ENCODE measurements at regions not wholly inside any gene's neighbourhood (a gene's known extent, or its start where the extent isn't known, plus 50 kb on each side); places are given as distances from the start of the nearest gene placed in this dataset.

- Histone ChIP-seq H3K27ac (ENCODE audit: insufficient read length, low read depth, low read length) (no peak overlapping the region), H4K91ac (ENCODE audit: insufficient read length, low read depth, low read length) (no peak overlapping the region), H3K27me3 (ENCODE audit: insufficient read depth, low read length) (no peaks in the 10 kb centered on the region), H2AFZ (ENCODE audit: low read length) (no peak overlapping the region), H3K9me3 (ENCODE audit: control insufficient read depth, low read depth, low read length) (no peaks in the 10 kb centered on the region), H3K18ac (ENCODE audit: insufficient read length, low read depth, low read length) (no peak overlapping the region), H3K79me1 (ENCODE audit: insufficient read depth, low read depth, low read length, poor library complexity, severe bottlenecking) (no peaks in the 10 kb centered on the region), H3K4ac (ENCODE audit: low read depth, low read length) (no peak overlapping the region), H2BK15ac (ENCODE audit: low read depth, low read length) (no peak overlapping the region), H3K4me1 (ENCODE audit: insufficient read depth, low read length) (no peaks in the 10 kb centered on the region; the same call in 1 of the 2 replicates), H3K56ac (ENCODE audit: insufficient read length, low read depth, low read length) (no peak overlapping the region), H4K8ac (replicated peaks; ENCODE audit: insufficient read length, low read depth, low read length) (no peak overlapping the region), H3T11ph (ENCODE audit: low read length) (no peak overlapping the region), H2BK5ac (ENCODE audit: insufficient read length, low read length) (no peak overlapping the region), H3K14ac (ENCODE audit: insufficient read depth, low read length) (no peak overlapping the region), H3K23ac (ENCODE audit: insufficient read length, low read depth, low read length) (no peak overlapping the region), H3K23me2 (ENCODE audit: insufficient read length, low read depth, low read length, poor library complexity, severe bottlenecking) (no peaks in the 10 kb centered on the region), H2BK12ac (ENCODE audit: insufficient read length, low read depth, low read length) (no peak overlapping the region), H2BK20ac (ENCODE audit: low read depth, low read length, poor library complexity, severe bottlenecking) (no peak overlapping the region), H3K79me2 (ENCODE audit: insufficient read depth, low read length) (no peaks in the 10 kb centered on the region), H2AK5ac (ENCODE audit: insufficient read length, low read length) (no peak overlapping the region), H2BK120ac (ENCODE audit: low read depth, low read length, poor library complexity, severe bottlenecking) (no peak overlapping the region), H4K20me1 (ENCODE audit: control insufficient read depth, insufficient read depth, insufficient read length) (no peaks in the 10 kb centered on the region), H4K5ac (ENCODE audit: insufficient read length, low read depth, low read length) (no peak overlapping the region), H3K9ac (ENCODE audit: extremely low read depth, insufficient read length, low read length) (no peak overlapping the region), H3K4me2 (ENCODE audit: insufficient read depth, insufficient read length, low read length) (no peak overlapping the region)
- Mint-ChIP-seq H3K9me3 (no peaks in the 10 kb centered on the region), H3K27me3 (ENCODE audit: low read depth) (no peaks in the 10 kb centered on the region), H3K4me1 (no peaks in the 10 kb centered on the region), H3K27ac (no peak overlapping the region), H3K36me3 (ENCODE audit: insufficient read depth in 1 of 3, low read depth in 3 of 3) (no peaks in the 10 kb centered on the region), H3K4me3 (no peak overlapping the region)
- no peak for DNase-seq
- WGBS (ENCODE audit: extremely low coverage, insufficient read length, low lambda C conversion rate), result no CpG with 5 or more reads among the region's 2 CpGs
- TF ChIP-seq, protein P1, sequence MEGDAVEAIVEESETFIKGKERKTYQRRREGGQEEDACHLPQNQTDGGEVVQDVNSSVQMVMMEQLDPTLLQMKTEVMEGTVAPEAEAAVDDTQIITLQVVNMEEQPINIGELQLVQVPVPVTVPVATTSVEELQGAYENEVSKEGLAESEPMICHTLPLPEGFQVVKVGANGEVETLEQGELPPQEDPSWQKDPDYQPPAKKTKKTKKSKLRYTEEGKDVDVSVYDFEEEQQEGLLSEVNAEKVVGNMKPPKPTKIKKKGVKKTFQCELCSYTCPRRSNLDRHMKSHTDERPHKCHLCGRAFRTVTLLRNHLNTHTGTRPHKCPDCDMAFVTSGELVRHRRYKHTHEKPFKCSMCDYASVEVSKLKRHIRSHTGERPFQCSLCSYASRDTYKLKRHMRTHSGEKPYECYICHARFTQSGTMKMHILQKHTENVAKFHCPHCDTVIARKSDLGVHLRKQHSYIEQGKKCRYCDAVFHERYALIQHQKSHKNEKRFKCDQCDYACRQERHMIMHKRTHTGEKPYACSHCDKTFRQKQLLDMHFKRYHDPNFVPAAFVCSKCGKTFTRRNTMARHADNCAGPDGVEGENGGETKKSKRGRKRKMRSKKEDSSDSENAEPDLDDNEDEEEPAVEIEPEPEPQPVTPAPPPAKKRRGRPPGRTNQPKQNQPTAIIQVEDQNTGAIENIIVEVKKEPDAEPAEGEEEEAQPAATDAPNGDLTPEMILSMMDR (conservative IDR thresholded peaks at IDR 0.05), result no peak
Observed at GRCh38 chr11:96963375-96963774, 573.6 kb downstream of the JRKL start.
